Liver (tissue), 8 donors: ENCODE measurements at regions not wholly inside any gene's neighbourhood (a gene's known extent, or its start where the extent isn't known, plus 50 kb on each side); places are given as distances from the start of the nearest gene placed in this dataset.

Experiments used
- DNase-seq: peaks from one replicate; pipeline ENCODE4 v3.0.0-alpha.2; 2017; ENCODE audit warnings: low spot score
- H3K27ac ChIP-seq, 2 donors: one replicate each; pipeline ENCODE4 v1.7.0; 2013; ENCODE audit warnings: inconsistent platforms in 2 of 2, low read length in 2 of 2, control low read depth in 1 of 2, low read depth in 1 of 2, mild to moderate bottlenecking in 1 of 2
- H3K27me3 ChIP-seq, 4 donors: one replicate each; pipeline versions ENCODE4 v1.6.1 to v1.7.0; 2013; ENCODE audit warnings: low read length in 3 of 4, inconsistent platforms in 1 of 4, mild to moderate bottlenecking in 1 of 4, moderate library complexity in 1 of 4; ENCODE audit not compliant: control insufficient read depth in 4 of 4, insufficient read depth in 4 of 4
- H3K36me3 ChIP-seq, 4 donors: one replicate each; pipeline versions ENCODE4 v1.6.1 to v1.7.0; 2013; ENCODE audit warnings: low read length in 3 of 4, mild to moderate bottlenecking in 3 of 4, low read depth in 1 of 4, moderate library complexity in 1 of 4; ENCODE audit not compliant: control insufficient read depth in 4 of 4, insufficient read depth in 3 of 4
- H3K4me1 ChIP-seq, 4 donors: one replicate each; pipeline versions ENCODE4 v1.6.1 to v1.7.0; 2013; ENCODE audit warnings: low read length in 3 of 4, mild to moderate bottlenecking in 3 of 4, moderate library complexity in 1 of 4; ENCODE audit not compliant: control insufficient read depth in 4 of 4, insufficient read depth in 4 of 4
- H3K4me3 ChIP-seq, 3 donors: one replicate each; pipeline versions ENCODE4 v1.6.1 to v1.7.0; 2013; ENCODE audit warnings: low read length in 3 of 3, control low read depth in 1 of 3, low read depth in 1 of 3, mild to moderate bottlenecking in 1 of 3
- H3K9ac ChIP-seq, 2 donors: one replicate each; pipeline ENCODE4 v1.7.0; 2013; ENCODE audit warnings: low read length in 2 of 2, mild to moderate bottlenecking in 2 of 2, moderate library complexity in 2 of 2, control low read depth in 1 of 2, low read depth in 1 of 2
- H3K9me3 ChIP-seq, 4 donors: one replicate each; pipeline versions ENCODE4 v1.6.1 to v1.7.0; 2013; ENCODE audit warnings: low read length in 3 of 4; ENCODE audit not compliant: control insufficient read depth in 4 of 4
- ATF3 ChIP-seq: IDR thresholded peaks from 2 replicates; pipeline ENCODE4 v1.6.1; 2016; ENCODE audit warnings: antibody characterized with exemption
- CTCF ChIP-seq: fragments of 150-350 bp; IDR thresholded peaks from 2 replicates; pipeline ENCODE4 v1.5.1; 2017; ENCODE audit warnings: improper control_type of control experiment, low read depth, low read length; ENCODE audit not compliant: missing input control
- FOXA1 ChIP-seq: IDR thresholded peaks from 2 replicates; pipeline ENCODE4 v1.6.1; 2016; ENCODE audit warnings: antibody characterized with exemption
- GABPA ChIP-seq, 2 donors: IDR thresholded peaks in 1 of 2; conservative IDR thresholded peaks in 1 of 2; 2 replicates each; pipeline ENCODE4 v1.6.1; 2016; ENCODE audit warnings: antibody characterized with exemption in 2 of 2, mild to moderate bottlenecking in 1 of 2, moderate library complexity in 1 of 2
- HNF4A ChIP-seq, 2 donors: conservative IDR thresholded peaks; 2 replicates each; pipeline ENCODE4 v1.6.1; 2016; ENCODE audit warnings: antibody characterized with exemption in 2 of 2, mild to moderate bottlenecking in 2 of 2
- MAX ChIP-seq: IDR thresholded peaks from 2 replicates; pipeline ENCODE4 v1.6.1; 2016; ENCODE audit warnings: antibody characterized with exemption
- NR2F2 ChIP-seq: IDR thresholded peaks from 2 replicates; pipeline ENCODE4 v1.6.1; 2016; ENCODE audit warnings: antibody characterized with exemption
- REST ChIP-seq: IDR thresholded peaks from 2 replicates; pipeline ENCODE4 v1.6.1; 2016; ENCODE audit warnings: antibody characterized with exemption, mild to moderate bottlenecking
- RXRA ChIP-seq, 2 donors: IDR thresholded peaks; 2 replicates each; pipeline ENCODE4 v1.6.1; 2017 to 2018; ENCODE audit warnings: antibody characterized with exemption in 2 of 2, mild to moderate bottlenecking in 1 of 2
- TAF1 ChIP-seq: conservative IDR thresholded peaks from 2 replicates; pipeline ENCODE4 v1.6.1; 2016; ENCODE audit warnings: antibody characterized with exemption, mild to moderate bottlenecking
- YY1 ChIP-seq: IDR thresholded peaks from 2 replicates; pipeline ENCODE4 v1.6.1; 2016; ENCODE audit warnings: antibody characterized with exemption, mild to moderate bottlenecking
- WGBS: extraction: QIAGEN DNeasy Blood & Tissue Kit; methylation state at CpG from one replicate; pipeline ENCODE4 v1.1.7; 2013; 5-methylcytosine and 5-hydroxymethylcytosine counted together
- TF ChIP-seq, protein P1 (sequence below): IDR thresholded peaks from 2 replicates; pipeline ENCODE4 v1.6.1; 2016; ENCODE audit warnings: antibody characterized with exemption
- donor health status: healthy.
- donor health status: healthy.
- donor health status: healthy.
- donor health status: healthy.
- donor health status: healthy.

GRCh38 chr6:115060581-115060980 is 717.8 kb upstream of the HS3ST5 start:
- DNase-seq, result no peak
- Histone ChIP-seq H3K27ac (no peak overlapping the region), H3K9me3 (no peaks in the 10 kb centered on the region), H3K4me1 (peaks cover 0 to 4% (median 0%) of the 10 kb centered on the region in 4 donors), H3K27me3 (no peaks in the 10 kb centered on the region), H3K9ac (no peak overlapping the region), H3K4me3 (no peak overlapping the region), H3K36me3 (no peaks in the 10 kb centered on the region)
- TF ChIP-seq CTCF, result no peak
- TF ChIP-seq, protein P1, sequence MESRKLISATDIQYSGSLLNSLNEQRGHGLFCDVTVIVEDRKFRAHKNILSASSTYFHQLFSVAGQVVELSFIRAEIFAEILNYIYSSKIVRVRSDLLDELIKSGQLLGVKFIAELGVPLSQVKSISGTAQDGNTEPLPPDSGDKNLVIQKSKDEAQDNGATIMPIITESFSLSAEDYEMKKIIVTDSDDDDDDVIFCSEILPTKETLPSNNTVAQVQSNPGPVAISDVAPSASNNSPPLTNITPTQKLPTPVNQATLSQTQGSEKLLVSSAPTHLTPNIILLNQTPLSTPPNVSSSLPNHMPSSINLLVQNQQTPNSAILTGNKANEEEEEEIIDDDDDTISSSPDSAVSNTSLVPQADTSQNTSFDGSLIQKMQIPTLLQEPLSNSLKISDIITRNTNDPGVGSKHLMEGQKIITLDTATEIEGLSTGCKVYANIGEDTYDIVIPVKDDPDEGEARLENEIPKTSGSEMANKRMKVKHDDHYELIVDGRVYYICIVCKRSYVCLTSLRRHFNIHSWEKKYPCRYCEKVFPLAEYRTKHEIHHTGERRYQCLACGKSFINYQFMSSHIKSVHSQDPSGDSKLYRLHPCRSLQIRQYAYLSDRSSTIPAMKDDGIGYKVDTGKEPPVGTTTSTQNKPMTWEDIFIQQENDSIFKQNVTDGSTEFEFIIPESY, result no peak
- TF ChIP-seq HNF4A (conservative IDR thresholded peaks at IDR 0.05), result no peak
- no peak for TF ChIP-seq TAF1
- no peak for TF ChIP-seq ATF3
- TF ChIP-seq MAX, result no peak
- no peak for TF ChIP-seq FOXA1
- no peak for TF ChIP-seq GABPA (IDR thresholded peaks at IDR 0.05 in 1 of 2, conservative IDR thresholded peaks at IDR 0.05 in 1 of 2)
- no peak for TF ChIP-seq REST
- TF ChIP-seq RXRA (IDR thresholded peaks at IDR 0.05), result no peak
- TF ChIP-seq YY1, result no peak
- no peak for TF ChIP-seq NR2F2

- no peak for DNase-seq
- no peaks in the 10 kb centered on the region for H3K27me3 ChIP-seq
- peaks cover 0 to 4% (median 0%) of the 10 kb centered on the region in 4 donors for H3K4me1 ChIP-seq
- no peaks in the 10 kb centered on the region for H3K36me3 ChIP-seq
- no peak overlapping the region for H3K4me3 ChIP-seq
- no peak overlapping the region for H3K27ac ChIP-seq
- no peaks in the 10 kb centered on the region for H3K9me3 ChIP-seq
- H3K9ac ChIP-seq, result no peak overlapping the region
- 47% methylated on average over 3 of the region's 3 CpGs for WGBS
- TF ChIP-seq YY1, result no peak
Observed at GRCh38 chr6:115058414-115059211, 715.8 kb upstream of the HS3ST5 start.
